Activated effector memory CD4-positive, alpha-beta T cell treated with Interleukin-2 at 50 U/mL for 16 hours (primary cell): ENCODE measurements at regions not wholly inside any gene's neighbourhood (a gene's known extent, or its start where the extent isn't known, plus 50 kb on each side); places are given as distances from the start of the nearest gene placed in this dataset.
"Not testable (repeated sequence)": the region's sequence is repeated elsewhere in the genome, so short reads cannot be mapped to it uniquely, and the experiment has no call there.

Experiments used
- DNase-seq: peaks from one replicate; pipeline ENCODE4 v3.0.0-alpha.2; 2020

DNA sequence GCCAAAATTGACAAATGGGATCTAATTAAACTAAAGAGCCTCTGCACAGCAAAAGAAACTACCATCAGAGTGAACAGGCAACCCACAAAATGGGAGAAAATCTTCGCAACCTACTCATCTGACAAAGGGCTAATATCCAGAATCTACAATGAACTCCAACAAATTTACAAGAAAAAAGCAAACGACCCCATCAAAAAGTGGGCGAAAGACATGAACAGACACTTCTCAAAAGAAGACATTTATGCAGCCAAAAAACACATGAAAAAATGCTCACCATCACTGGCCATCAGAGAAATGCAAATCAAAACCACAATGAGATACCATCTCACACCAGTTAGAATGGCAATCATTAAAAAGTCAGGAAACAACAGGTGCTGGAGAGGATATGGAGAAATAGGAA, 261.4 kb upstream of the HNRNPA3 start:
- not testable (repeated sequence) for DNase-seq

DNA sequence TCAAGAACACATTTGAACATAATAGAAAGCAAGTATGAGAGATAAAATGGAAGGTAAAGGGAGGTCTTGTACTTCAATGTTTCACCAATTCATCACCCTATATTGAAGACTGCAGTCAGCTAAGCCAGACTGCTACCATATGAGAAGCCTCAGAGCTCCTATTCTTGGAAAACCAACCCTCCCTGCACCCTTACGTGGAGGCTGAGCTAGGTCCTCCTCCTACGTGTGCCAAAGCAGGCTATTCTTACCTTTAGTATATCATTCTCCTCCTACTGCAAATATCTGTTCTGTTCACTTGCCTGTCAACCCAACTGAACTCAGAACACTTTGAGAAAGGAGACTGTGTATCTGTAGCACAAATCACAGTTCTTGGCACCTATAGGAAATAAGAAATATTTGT, 255.8 kb upstream of the HNRNPA3 start:
- no peak for DNase-seq

DNA sequence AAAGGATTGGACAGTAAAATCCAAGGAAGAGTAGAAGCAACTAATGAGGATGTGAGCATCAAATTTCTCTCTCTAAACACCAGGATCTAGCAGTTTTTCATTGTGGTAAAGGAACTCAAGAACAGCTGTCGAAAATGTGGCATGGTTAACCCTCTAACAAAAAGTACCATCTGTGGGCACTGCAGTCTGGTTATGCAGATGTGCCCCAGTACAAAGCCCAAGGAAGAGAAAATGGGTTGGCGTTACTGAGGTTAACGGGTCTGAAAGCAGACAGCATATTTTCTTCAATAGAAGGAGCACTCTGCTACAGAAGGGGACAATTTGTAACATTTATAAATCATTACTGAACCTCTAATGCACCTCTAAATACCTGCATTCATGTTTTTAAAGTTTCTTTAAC, 253.0 kb upstream of the HNRNPA3 start:
- no peak for DNase-seq

DNA sequence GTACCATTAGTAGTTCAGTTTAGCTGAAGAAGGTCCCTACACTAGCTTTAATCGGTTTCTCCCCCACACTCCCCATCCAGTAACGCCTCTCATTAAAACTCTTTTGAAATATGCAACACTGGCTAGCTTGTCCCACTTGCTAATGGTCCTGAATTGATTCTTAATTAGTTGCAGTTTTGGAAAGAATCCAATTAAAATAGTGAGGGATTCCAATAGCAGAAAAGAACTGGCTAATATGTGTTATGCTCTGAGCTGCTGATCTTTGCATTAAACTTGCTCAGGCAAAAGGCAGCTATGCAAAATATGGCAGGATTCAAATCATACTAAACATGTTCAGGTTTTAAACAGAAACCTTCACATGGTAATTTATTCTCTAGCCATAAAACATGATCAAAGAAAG, 252.5 kb upstream of the HNRNPA3 start:
- DNase-seq: no peak

DNA sequence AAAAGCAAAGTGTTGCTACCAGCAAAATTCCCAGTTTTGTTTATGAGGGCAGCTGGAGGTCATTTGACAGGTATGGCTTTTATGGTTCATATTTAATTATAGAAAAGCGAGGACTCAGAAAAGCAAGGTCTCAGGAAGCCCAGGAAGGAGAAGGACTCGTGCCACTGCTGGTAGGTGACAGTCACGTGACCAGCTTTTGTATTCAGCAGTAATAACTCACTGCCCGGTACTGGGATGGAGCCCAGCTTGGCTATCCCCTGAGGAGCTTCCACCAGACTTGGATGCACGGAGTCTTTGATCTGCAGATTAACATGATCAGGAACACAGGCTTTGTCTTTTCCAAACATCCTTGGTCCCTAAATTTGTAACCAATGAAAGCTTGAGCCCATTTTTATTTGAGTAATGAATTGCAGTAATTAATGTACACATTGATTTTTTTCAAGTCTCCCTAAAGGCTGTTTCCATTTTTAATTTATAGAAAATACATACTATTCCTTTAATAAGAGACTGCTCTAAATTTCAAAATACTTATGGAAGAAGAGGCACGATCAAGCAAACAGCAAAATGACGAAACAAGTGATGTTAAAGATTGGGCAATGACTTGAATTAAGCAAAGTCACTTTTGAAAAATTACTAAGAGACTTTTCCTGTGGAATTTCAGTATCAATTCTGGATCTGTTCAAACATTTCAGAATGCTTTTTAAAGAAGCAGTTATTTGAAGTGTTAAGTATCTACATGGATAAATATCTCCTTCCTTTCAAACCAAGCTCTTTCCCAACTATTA, 251.7 kb upstream of the HNRNPA3 start:
- DNase-seq: no peak

GRCh38 chr2:176961775-176962619, 250.6 kb upstream of the HNRNPA3 start:
- DNase-seq: no peak

DNA sequence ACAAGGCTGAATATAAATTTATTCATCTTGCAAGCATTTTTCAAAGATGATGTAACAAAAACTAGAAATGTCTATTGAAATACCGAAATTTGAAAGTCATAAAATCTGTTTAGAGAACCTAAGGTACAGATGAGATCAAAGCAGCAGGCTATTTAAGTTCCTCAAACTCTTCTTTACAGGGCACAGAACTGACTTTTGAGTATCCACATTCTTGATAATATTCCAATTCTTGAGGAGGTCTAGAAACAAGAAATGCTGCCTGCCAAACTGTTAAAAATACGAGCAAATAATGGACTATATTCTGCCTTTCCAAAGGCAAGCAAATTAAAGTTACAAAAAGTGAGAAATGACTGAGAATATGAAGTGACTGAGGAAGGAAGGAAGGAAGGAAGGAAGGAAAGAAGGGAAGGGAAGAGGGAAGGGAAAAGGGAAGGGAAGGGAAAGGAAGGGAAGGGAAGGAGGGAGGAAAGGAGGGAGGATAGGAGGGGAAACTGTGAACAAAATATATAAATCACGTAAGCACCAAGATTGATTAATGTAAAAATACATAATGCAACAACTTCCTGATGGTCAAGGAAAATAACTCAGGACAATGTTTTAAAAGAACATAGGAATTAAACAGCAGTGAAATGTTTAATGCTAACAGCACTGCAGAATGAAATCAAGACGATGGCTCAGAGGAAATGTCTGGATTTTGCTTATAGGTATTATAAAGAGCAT, 248.9 kb upstream of the HNRNPA3 start:
- DNase-seq: no peak

GRCh38 chr2:176967911-176968450, 244.6 kb upstream of the HNRNPA3 start:
- no peak for DNase-seq

DNA sequence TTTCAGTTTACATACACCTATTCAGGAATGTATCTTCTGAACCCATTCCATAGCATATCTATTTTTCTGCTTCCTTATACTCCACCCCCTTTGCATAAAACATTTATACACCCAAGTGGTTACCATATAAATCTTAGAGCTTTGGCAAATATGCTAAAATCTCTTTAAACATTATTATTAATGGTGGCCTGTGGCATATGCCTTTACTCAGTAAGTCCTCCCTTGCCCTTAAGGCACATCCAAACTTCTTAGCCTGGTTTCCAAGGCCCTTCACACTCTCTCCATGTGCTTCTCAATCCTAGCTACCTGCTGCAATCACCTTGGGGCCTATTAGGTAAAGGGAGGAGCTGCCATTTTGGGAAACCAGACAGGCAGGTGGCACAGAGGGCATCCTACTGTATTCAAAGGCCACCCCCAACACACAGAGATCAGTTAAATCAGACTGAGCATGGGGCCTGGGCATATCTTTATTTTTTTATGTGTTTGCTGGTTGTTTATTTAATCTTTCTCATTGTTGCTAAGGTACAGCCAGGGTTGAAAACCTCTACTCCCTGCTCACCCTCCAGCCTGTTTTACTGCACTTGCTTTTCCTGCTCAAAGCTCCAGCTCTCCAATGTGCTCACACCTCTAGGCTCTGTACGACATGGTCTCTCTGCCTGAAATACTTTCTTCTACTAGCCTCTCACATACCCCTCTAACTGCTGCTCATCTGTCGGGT, 242.8 kb upstream of the HNRNPA3 start:
- DNase-seq: no peak

DNA sequence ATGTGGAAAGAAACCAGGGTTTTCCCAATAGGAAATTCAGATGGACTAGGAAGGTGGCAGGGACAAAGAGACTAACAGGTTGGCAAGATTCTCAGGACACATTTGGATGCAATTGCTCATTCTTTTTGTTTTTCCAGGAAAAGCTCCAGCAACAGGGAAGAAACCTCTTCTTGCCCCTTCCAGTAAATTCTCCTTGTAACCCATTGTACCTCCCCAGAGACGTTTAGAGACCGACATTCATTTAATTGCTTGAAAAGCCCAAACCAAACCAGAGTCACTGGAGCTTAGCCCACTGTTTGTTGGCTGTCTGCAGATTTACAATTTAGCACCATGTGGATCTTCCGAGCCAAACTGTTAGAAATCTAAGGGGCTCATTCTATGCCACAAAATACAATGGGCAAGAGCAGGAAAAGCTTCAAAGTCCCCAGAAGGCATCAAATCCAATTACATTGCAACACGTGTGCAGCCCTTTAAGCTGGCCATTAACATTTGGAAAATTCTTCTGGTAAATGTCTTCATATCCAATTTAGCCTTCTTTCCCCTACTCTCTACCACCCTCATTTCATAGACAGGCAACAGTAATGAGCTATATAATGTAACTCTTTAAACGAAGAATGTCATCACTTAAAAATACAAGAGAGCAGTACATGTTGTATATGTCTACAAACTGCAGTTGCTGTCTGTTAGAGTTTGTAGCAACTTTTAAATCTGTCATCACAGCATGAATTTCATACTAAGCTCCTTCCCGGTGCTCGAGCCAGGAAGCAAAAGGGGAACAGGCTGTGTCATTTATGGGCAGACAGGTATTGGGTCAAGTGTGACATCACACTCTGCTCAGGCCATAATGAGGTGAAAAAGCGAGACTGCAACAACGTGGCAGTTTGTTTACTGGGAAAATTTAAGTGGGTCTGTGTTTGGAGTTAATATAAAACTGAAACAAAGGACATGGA, 235.6 kb upstream of the HNRNPA3 start:
- DNase-seq: no peak

- DNase-seq: no peak
These were observed 233.7 kb upstream of the HNRNPA3 start for GRCh38 chr2:176978921-176979320.

DNA sequence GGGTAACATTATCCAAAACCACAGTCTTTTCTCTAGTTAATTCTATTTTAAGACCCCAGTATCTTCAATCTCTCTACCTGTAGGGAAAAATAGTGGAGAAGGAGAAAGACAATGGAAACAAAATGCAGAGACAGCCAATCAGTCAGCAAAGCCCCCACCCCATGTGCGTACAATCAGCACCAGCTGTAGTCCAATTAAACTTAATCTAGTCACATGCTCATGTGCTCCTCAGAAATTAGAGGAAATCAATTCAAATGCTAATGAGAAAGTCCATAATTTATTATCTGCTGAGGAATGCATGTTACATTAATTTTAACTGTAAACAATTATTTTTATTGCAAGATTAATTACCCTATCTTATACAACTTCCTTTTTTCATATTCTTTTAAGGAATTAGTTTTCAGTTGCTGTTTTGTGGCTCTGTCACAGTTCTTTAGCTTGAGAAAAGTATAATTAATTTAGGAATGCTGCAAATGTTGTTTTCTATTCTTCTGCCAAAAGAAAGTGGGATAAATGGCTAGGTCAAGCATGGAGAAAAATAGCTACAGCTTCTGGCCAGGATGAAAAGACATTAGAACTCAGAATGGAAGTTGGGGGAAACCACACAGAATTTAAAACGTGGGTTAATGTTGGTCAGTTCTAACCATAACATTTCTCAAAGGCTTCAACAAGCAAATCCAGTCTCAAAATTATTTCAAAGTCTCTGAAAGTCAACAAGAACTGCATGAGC, 232.4 kb upstream of the HNRNPA3 start:
- no peak for DNase-seq

- no peak for DNase-seq
These were observed 227.6 kb upstream of the HNRNPA3 start for GRCh38 chr2:176984987-176985386.

GRCh38 chr2:176985871-176986270, 226.7 kb upstream of the HNRNPA3 start:
- DNase-seq: no peak

- DNase-seq: no peak
These were observed 226.1 kb upstream of the HNRNPA3 start for GRCh38 chr2:176986487-176986886.

GRCh38 chr2:176991411-176991810, 221.2 kb upstream of the HNRNPA3 start:
- DNase-seq: no peak

- no peak for DNase-seq
These were observed 215.4 kb upstream of the HNRNPA3 start for GRCh38 chr2:176997074-176997791.

DNA sequence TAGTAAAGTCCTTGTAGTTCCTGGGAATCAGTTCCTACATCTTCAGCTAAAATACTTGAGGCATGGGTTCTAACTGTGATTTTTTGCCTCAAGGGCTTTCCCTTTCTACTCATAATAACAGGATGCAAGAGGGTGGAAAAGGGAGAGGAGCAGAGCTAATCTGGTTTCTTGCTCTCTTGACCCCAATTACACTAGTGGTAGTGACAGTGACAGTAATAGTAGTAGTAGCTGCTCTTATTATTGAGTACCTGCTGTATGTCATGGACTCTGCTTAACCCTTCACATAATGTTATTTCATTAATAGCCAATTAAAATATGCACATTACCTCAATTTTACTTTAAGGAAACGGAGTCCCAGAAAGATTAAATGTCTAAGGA, 214.8 kb upstream of the HNRNPA3 start:
- DNase-seq: no peak

DNA sequence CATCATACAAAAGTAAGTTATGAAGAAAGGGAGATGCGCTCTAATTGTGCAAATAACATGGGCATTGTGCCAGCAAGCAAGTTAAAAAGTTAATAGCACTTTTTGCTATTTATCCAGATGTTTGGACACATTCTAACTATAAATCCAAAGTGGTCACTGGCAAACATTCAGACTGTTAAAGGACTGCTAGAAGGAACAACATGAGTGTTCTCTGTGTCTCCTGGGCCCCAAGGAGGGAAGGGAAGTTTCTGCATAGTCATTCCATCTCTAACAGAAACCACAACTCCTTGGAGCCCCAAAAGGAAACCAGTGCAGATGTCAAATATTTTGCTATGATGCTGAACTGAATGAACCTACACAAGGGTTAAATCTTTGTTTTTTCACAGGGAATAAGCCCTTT, 213.3 kb upstream of the HNRNPA3 start:
- no peak for DNase-seq
